ENCODE measurements at regions not wholly inside any gene's neighbourhood (a gene's known extent, or its start where the extent isn't known, plus 50 kb on each side); places are given as distances from the start of the nearest gene placed in this dataset.
"Not testable (repeated sequence)": the region's sequence is repeated elsewhere in the genome, so short reads cannot be mapped to it uniquely, and the experiment has no call there.

- intact Hi-C loops (cut with DNase I; ENCODE audit: low total_unique reads) = no loop called here
- no peak overlapping the region for H3K4me3 ChIP-seq (ENCODE audit: low read depth, poor library complexity, severe bottlenecking)
- DNase-seq (ENCODE audit: low spot score in 2 of 2) = no peak
- 88 to 89% methylated on average over 3 of the region's 3 CpGs for WGBS, 2 donors
- TF ChIP-seq POLR2A (IDR thresholded peaks at IDR 0.05) (no peak), CTCF (IDR thresholded peaks at IDR 0.05) (no peak)
Measured at GRCh38 chr13:68719815-68720214, 1387.8 kb upstream of the ATXN8OS start.

- WGBS, 2 donors = 42 to 43% methylated on average over 2 of the region's 2 CpGs
- intact Hi-C loops (cut with DNase I; ENCODE audit: low total_unique reads) = no loop called here
- no peak for TF ChIP-seq POLR2A (IDR thresholded peaks at IDR 0.05)
- no peak for TF ChIP-seq CTCF (IDR thresholded peaks at IDR 0.05)
- H3K4me3 ChIP-seq (ENCODE audit: low read depth, poor library complexity, severe bottlenecking) = no peak overlapping the region
- DNase-seq (ENCODE audit: low spot score in 2 of 2) = no peak
Measured at GRCh38 chr13:68715651-68716050, 1392.0 kb upstream of the ATXN8OS start.

GRCh38 chr13:68714292-68714691 lies 1393.3 kb upstream of the ATXN8OS start:
- no peak overlapping the region for H3K4me3 ChIP-seq (ENCODE audit: low read depth, poor library complexity, severe bottlenecking)
- intact Hi-C loops (cut with DNase I; ENCODE audit: low total_unique reads) = no loop called here
- DNase-seq (ENCODE audit: low spot score in 2 of 2) = no peak
- TF ChIP-seq POLR2A (IDR thresholded peaks at IDR 0.05) = no peak
- TF ChIP-seq CTCF (IDR thresholded peaks at IDR 0.05) = no peak
- WGBS, 2 donors = 21 to 32% methylated on average over 2 of the region's 2 CpGs

GRCh38 chr13:68713394-68713793 lies 1394.2 kb upstream of the ATXN8OS start:
- intact Hi-C loops (cut with DNase I; ENCODE audit: low total_unique reads) = no loop called here
- DNase-seq (ENCODE audit: low spot score in 2 of 2) = no peak
- H3K4me3 ChIP-seq (ENCODE audit: low read depth, poor library complexity, severe bottlenecking) = no peak overlapping the region
- TF ChIP-seq CTCF (IDR thresholded peaks at IDR 0.05) = no peak
- TF ChIP-seq POLR2A (IDR thresholded peaks at IDR 0.05) = no peak
- WGBS, 2 donors = 83 to 87% methylated on average over 1 of the region's 1 CpG

GRCh38 chr13:68708336-68708908 lies 1399.2 kb upstream of the ATXN8OS start:
- WGBS, 2 donors = 89% methylated on average over 16 of the region's 16 CpGs
- no peak overlapping the region for H3K4me3 ChIP-seq (ENCODE audit: low read depth, poor library complexity, severe bottlenecking)
- no peak for TF ChIP-seq CTCF (IDR thresholded peaks at IDR 0.05)
- TF ChIP-seq POLR2A (IDR thresholded peaks at IDR 0.05) = no peak
- DNase-seq (ENCODE audit: low spot score in 2 of 2) = no peak
- intact Hi-C loops (cut with DNase I; ENCODE audit: low total_unique reads) = no loop called here

- H3K4me3 ChIP-seq (ENCODE audit: low read depth, poor library complexity, severe bottlenecking); intact Hi-C loops (cut with DNase I; ENCODE audit: low total_unique reads); DNase-seq (ENCODE audit: low spot score in 2 of 2): not testable (repeated sequence)
Measured at GRCh38 chr13:68706044-68706443, 1401.6 kb upstream of the ATXN8OS start.

Measured in lower leg skin (tissue), 4 donors.